GM23338 (cell line): ENCODE measurements at regions not wholly inside any gene's neighbourhood (a gene's known extent, or its start where the extent isn't known, plus 50 kb on each side); places are given as distances from the start of the nearest gene placed in this dataset.

Experiments
- ATAC-seq: fragments of 200-7000 bp; cut with Tn5 transposase; 3 replicates; pipeline ENCODE4 v1.9.1; 2020
- DNase-seq: peaks from one replicate; pipeline ENCODE4 v3.0.0-alpha.2; 2015; ENCODE audit warnings: low spot score
- H2AFZ ChIP-seq: fragments of 200-600 bp; sonication (generic); 2 replicates; pipeline ENCODE4 v1.8.0; 2016; ENCODE audit warnings: antibody characterized with exemption, mild to moderate bottlenecking, moderate library complexity
- H3F3A ChIP-seq: fragments of 200-600 bp; sonication (generic); replicated peaks from 2 replicates; pipeline ENCODE4 v1.8.0; 2017; ENCODE audit warnings: antibody characterized with exemption, mixed run types, low read depth
- H3K27ac ChIP-seq: fragments of 200-600 bp; sonication (generic); 2 replicates; pipeline ENCODE4 v1.6.1; 2016; ENCODE audit warnings: low read depth
- H3K27me3 ChIP-seq: fragments of 200-600 bp; sonication (generic); 2 replicates; pipeline ENCODE4 v1.8.0; 2016; ENCODE audit warnings: mild to moderate bottlenecking, mixed run types, moderate library complexity; ENCODE audit not compliant: insufficient read depth
- H3K36me3 ChIP-seq: fragments of 200-600 bp; sonication (generic); 2 replicates; pipeline ENCODE4 v1.8.0; 2016; ENCODE audit warnings: mild to moderate bottlenecking; ENCODE audit not compliant: insufficient read depth
- H3K4me1 ChIP-seq: fragments of 200-600 bp; sonication (generic); 2 replicates; pipeline ENCODE4 v1.8.0; 2016; ENCODE audit warnings: mild to moderate bottlenecking, moderate library complexity; ENCODE audit not compliant: insufficient read depth
- H3K4me2 ChIP-seq: fragments of 200-600 bp; sonication (generic); 2 replicates; pipeline ENCODE4 v1.7.1; 2017; ENCODE audit warnings: mixed run types
- H3K4me3 ChIP-seq: fragments of 200-600 bp; sonication (generic); 2 replicates; pipeline ENCODE4 v1.6.1; 2016; ENCODE audit warnings: mixed run types
- H3K79me2 ChIP-seq: fragments of 200-600 bp; sonication (generic); replicated peaks from 2 replicates; pipeline ENCODE4 v1.8.0; 2017; ENCODE audit warnings: mild to moderate bottlenecking; ENCODE audit not compliant: insufficient read depth
- H3K9me2 ChIP-seq: fragments of 200-600 bp; sonication (generic); 2 replicates; pipeline ENCODE4 v1.8.0; 2017; ENCODE audit not compliant: insufficient read depth
- H4K20me1 ChIP-seq: fragments of 200-600 bp; sonication (generic); replicated peaks from 2 replicates; pipeline ENCODE4 v1.8.0; 2017; ENCODE audit warnings: mild to moderate bottlenecking; ENCODE audit not compliant: insufficient read depth
- H3K27ac Mint-ChIP-seq: 2 replicates; pipeline ENCODE4 v1.8.0; 2020; ENCODE audit warnings: inconsistent platforms, mild to moderate bottlenecking, moderate library complexity, mixed read lengths
- H3K27me3 Mint-ChIP-seq: 3 replicates; pipeline ENCODE4 v1.8.0; 2022; ENCODE audit warnings: low read depth, mild to moderate bottlenecking, moderate library complexity, mixed read lengths, inconsistent platforms; ENCODE audit not compliant: insufficient read depth, poor library complexity
- H3K36me3 Mint-ChIP-seq: 3 replicates; pipeline ENCODE4 v1.8.0; 2021; ENCODE audit warnings: low read depth, mild to moderate bottlenecking, inconsistent platforms, moderate library complexity, mixed read lengths
- H3K4me1 Mint-ChIP-seq: 3 replicates; pipeline ENCODE4 v1.8.0; 2020; ENCODE audit warnings: mild to moderate bottlenecking, inconsistent platforms, mixed read lengths
- H3K4me3 Mint-ChIP-seq: 3 replicates; pipeline ENCODE4 v1.8.0; 2021; ENCODE audit warnings: moderate library complexity, mild to moderate bottlenecking, inconsistent platforms, mixed read lengths
- H3K9me3 Mint-ChIP-seq: 3 replicates; pipeline ENCODE4 v1.8.0; 2020; ENCODE audit warnings: moderate library complexity, mild to moderate bottlenecking, inconsistent platforms, mixed read lengths
- CREB1 ChIP-seq: fragments of 250-450 bp; sonication (Bioruptor Pico); IDR thresholded peaks from 2 replicates; pipeline ENCODE4 v1.5.0; 2020; ENCODE audit warnings: low read depth, mild to moderate bottlenecking, moderate library complexity
- CTCF ChIP-seq, 2 experiments: fragments of 200-600 bp in 1 of 2; sonication (generic) in 1 of 2; conservative IDR thresholded peaks; 2 replicates each; pipeline versions ENCODE4 v1.5.1 to v1.6.1; 2016 to 2017; ENCODE audit warnings: antibody characterized with exemption in 2 of 2, low read depth in 2 of 2, mild to moderate bottlenecking in 2 of 2, moderate library complexity in 1 of 2
- POLR2AphosphoS5 ChIP-seq: IDR thresholded peaks from 2 replicates; pipeline ENCODE4 v1.6.1; 2016; ENCODE audit warnings: antibody characterized with exemption, low read depth
- STAT1 ChIP-seq: IDR thresholded peaks from one replicate; pipeline ENCODE4 v1.6.1; 2016; ENCODE audit warnings: antibody characterized with exemption; ENCODE audit not compliant: unreplicated experiment
- ZNF114 ChIP-seq: fragments of 250-450 bp; sonication (Bioruptor Pico); IDR thresholded peaks from 2 replicates; pipeline ENCODE4 v1.5.0; 2020; ENCODE audit warnings: mild to moderate bottlenecking, moderate library complexity
- ZNF331 ChIP-seq: fragments of 250-450 bp; sonication (Bioruptor Pico); IDR thresholded peaks from 2 replicates; pipeline ENCODE4 v1.5.0; 2020; ENCODE audit warnings: low read depth, mild to moderate bottlenecking, moderate library complexity
- TF ChIP-seq, protein P1 (sequence below): fragments of 250-450 bp; sonication (Bioruptor Pico); IDR thresholded peaks from 2 replicates; pipeline ENCODE4 v1.5.0; 2020; ENCODE audit warnings: mild to moderate bottlenecking, moderate library complexity

- TF ChIP-seq, protein P1, sequence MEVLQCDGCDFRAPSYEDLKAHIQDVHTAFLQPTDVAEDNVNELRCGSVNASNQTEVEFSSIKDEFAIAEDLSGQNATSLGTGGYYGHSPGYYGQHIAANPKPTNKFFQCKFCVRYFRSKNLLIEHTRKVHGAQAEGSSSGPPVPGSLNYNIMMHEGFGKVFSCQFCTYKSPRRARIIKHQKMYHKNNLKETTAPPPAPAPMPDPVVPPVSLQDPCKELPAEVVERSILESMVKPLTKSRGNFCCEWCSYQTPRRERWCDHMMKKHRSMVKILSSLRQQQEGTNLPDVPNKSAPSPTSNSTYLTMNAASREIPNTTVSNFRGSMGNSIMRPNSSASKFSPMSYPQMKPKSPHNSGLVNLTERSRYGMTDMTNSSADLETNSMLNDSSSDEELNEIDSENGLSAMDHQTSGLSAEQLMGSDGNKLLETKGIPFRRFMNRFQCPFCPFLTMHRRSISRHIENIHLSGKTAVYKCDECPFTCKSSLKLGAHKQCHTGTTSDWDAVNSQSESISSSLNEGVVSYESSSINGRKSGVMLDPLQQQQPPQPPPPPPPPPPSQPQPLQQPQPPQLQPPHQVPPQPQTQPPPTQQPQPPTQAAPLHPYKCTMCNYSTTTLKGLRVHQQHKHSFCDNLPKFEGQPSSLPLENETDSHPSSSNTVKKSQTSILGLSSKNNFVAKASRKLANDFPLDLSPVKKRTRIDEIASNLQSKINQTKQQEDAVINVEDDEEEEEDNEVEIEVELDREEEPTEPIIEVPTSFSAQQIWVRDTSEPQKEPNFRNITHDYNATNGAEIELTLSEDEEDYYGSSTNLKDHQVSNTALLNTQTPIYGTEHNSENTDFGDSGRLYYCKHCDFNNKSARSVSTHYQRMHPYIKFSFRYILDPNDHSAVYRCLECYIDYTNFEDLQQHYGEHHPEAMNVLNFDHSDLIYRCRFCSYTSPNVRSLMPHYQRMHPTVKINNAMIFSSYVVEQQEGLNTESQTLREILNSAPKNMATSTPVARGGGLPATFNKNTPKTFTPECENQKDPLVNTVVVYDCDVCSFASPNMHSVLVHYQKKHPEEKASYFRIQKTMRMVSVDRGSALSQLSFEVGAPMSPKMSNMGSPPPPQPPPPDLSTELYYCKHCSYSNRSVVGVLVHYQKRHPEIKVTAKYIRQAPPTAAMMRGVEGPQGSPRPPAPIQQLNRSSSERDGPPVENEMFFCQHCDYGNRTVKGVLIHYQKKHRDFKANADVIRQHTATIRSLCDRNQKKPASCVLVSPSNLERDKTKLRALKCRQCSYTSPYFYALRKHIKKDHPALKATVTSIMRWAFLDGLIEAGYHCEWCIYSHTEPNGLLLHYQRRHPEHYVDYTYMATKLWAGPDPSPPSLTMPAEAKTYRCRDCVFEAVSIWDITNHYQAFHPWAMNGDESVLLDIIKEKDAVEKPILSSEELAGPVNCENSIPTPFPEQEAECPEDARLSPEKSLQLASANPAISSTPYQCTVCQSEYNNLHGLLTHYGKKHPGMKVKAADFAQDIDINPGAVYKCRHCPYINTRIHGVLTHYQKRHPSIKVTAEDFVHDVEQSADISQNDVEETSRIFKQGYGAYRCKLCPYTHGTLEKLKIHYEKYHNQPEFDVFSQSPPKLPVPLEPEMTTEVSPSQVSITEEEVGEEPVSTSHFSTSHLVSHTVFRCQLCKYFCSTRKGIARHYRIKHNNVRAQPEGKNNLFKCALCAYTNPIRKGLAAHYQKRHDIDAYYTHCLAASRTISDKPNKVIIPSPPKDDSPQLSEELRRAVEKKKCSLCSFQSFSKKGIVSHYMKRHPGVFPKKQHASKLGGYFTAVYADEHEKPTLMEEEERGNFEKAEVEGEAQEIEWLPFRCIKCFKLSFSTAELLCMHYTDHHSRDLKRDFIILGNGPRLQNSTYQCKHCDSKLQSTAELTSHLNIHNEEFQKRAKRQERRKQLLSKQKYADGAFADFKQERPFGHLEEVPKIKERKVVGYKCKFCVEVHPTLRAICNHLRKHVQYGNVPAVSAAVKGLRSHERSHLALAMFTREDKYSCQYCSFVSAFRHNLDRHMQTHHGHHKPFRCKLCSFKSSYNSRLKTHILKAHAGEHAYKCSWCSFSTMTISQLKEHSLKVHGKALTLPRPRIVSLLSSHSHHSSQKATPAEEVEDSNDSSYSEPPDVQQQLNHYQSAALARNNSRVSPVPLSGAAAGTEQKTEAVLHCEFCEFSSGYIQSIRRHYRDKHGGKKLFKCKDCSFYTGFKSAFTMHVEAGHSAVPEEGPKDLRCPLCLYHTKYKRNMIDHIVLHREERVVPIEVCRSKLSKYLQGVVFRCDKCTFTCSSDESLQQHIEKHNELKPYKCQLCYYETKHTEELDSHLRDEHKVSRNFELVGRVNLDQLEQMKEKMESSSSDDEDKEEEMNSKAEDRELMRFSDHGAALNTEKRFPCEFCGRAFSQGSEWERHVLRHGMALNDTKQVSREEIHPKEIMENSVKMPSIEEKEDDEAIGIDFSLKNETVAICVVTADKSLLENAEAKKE (CRISPR knock-in tag) = no peak
- TF ChIP-seq STAT1 (no peak), ZNF331 (CRISPR knock-in tag) (no peak)
These were observed 156.0 kb upstream of the MLN start (continued) for GRCh38 chr6:33959661-33960344.

DNA sequence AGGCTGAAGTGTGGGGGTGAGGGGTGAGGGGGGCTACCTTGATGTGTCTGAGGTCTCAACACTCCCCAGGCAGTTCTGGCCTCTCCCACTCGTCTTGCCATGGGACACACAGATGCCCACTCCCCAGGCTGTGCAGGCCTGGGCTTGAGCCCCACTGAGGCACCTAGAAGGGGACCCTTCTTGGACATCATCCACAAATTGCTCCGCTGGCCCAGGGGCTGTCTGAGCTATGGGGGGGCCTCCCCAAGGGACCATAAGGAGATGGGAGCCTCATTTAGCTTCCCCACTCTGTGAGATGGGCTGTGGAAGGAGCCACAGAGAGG is 155.5 kb upstream of the MLN start:
- no peak for DNase-seq
- H4K20me1 ChIP-seq = no peaks in the 10 kb centered on the region
- Mint-ChIP-seq H3K36me3 (no peaks in the 10 kb centered on the region), H3K27ac (no peak overlapping the region), H3K27me3 (peaks cover 17% of the 10 kb centered on the region), H3K9me3 (peaks cover 1% of the 10 kb centered on the region; the same call in 1 of the 3 replicates), H3K4me1 (peaks cover 27% of the 10 kb centered on the region), H3K4me3 (no peak overlapping the region)
- H2AFZ ChIP-seq = no peak overlapping the region
- no peak overlapping the region for H3K27ac ChIP-seq
- no peak overlapping the region for H3K4me3 ChIP-seq
- H3K4me2 ChIP-seq = no peak overlapping the region
- no peaks in the 10 kb centered on the region for H3K9me2 ChIP-seq
- no peaks in the 10 kb centered on the region for H3F3A ChIP-seq
- H3K4me1 ChIP-seq = peaks cover 13% of the 10 kb centered on the region
- H3K36me3 ChIP-seq = no peaks in the 10 kb centered on the region
- no peaks in the 10 kb centered on the region for H3K79me2 ChIP-seq
- no peak for ATAC-seq
- no peaks in the 10 kb centered on the region for H3K27me3 ChIP-seq
- no peak for TF ChIP-seq CREB1 (CRISPR knock-in tag)
- no peak for TF ChIP-seq POLR2AphosphoS5
- no peak for TF ChIP-seq ZNF114 (CRISPR knock-in tag)
- TF ChIP-seq, protein P1 (CRISPR knock-in tag) = no peak
- no peak for TF ChIP-seq CTCF (conservative IDR thresholded peaks at IDR 0.05; ENCODE audit: low read depth in 2 of 2)
